ENCODE measurements at regions not wholly inside any gene's neighbourhood (a gene's known extent, or its start where the extent isn't known, plus 50 kb on each side); places are given as distances from the start of the nearest gene placed in this dataset.

GRCh38 chr15:47492195-47492594 lies 225.1 kb upstream of the SEMA6D start:
- TF ChIP-seq CTCF (IDR thresholded peaks at IDR 0.05) (no peak), POLR2A (IDR thresholded peaks at IDR 0.05) (no peak)

Data from lower leg skin (tissue), 3 donors.